NCI-H446 treated with DMSO at 0.1 percent for 48 hours (cell line): ENCODE measurements at regions not wholly inside any gene's neighbourhood (a gene's known extent, or its start where the extent isn't known, plus 50 kb on each side); places are given as distances from the start of the nearest gene placed in this dataset.
"Not testable (repeated sequence)": the region's sequence is repeated elsewhere in the genome, so short reads cannot be mapped to it uniquely, and the experiment has no call there.

Source experiments
- DNase-seq: peaks from one replicate; lab custom pipeline; 2025; lab: John Stamatoyannopoulos, UW

- DNase-seq, result no peak
Observed at GRCh38 chr7:106583706-106584690, 77.0 kb downstream of the CCDC71L start.

- no peak for DNase-seq
Observed at GRCh38 chr7:106583100-106583499, 77.9 kb downstream of the CCDC71L start.

GRCh38 chr7:106582365-106582764 lies 78.6 kb downstream of the CCDC71L start:
- DNase-seq, result no peak

- DNase-seq, result not testable (repeated sequence)
Observed at GRCh38 chr7:106579086-106579485, 81.9 kb downstream of the CCDC71L start.

- no peak for DNase-seq
Observed at GRCh38 chr7:106575138-106575823, 85.7 kb downstream of the CCDC71L start.

GRCh38 chr7:106573738-106574137 lies 87.2 kb downstream of the CCDC71L start:
- no peak for DNase-seq

- DNase-seq, result no peak
Observed at GRCh38 chr7:106573125-106573663, 87.8 kb downstream of the CCDC71L start.

- DNase-seq, result no peak
Observed at GRCh38 chr7:106572394-106573124, 88.4 kb downstream of the CCDC71L start.

- DNase-seq, result no peak
Observed at GRCh38 chr7:106571563-106571962, 89.4 kb downstream of the CCDC71L start.

- no peak for DNase-seq
Observed at GRCh38 chr7:106570948-106571418, 90.0 kb downstream of the CCDC71L start.

GRCh38 chr7:106570146-106570545 lies 90.8 kb downstream of the CCDC71L start:
- no peak for DNase-seq

GRCh38 chr7:106569500-106569929 lies 91.4 kb downstream of the CCDC71L start:
- no peak for DNase-seq

GRCh38 chr7:106568680-106569499 lies 92.1 kb downstream of the CCDC71L start:
- peak; percentile 28 for DNase-seq

GRCh38 chr7:106568002-106568679 lies 92.8 kb downstream of the CCDC71L start:
- no peak for DNase-seq

GRCh38 chr7:106567204-106568001 lies 93.6 kb downstream of the CCDC71L start:
- not testable (repeated sequence) for DNase-seq

GRCh38 chr7:106566672-106567071 lies 94.3 kb downstream of the CCDC71L start:
- DNase-seq, result no peak

GRCh38 chr7:106566196-106566595 lies 94.8 kb downstream of the CCDC71L start:
- DNase-seq, result no peak

- no peak for DNase-seq
Observed at GRCh38 chr7:106565428-106565827, 95.5 kb downstream of the CCDC71L start.

GRCh38 chr7:106563466-106564150 lies 97.3 kb downstream of the CCDC71L start:
- DNase-seq, result no peak
